PC-9 (cell line): ENCODE measurements at regions not wholly inside any gene's neighbourhood (a gene's known extent, or its start where the extent isn't known, plus 50 kb on each side); places are given as distances from the start of the nearest gene placed in this dataset.

Experiments
- BruUV-seq: library from RNA; stranded (reverse); fragments of 400-500 nt; replicated peaks from 2 replicates; lab custom pipeline; 2021; lab: Mats Ljungman, UMichigan
- CTCF ChIA-PET: fragments of 300-600 bp; sonication (Branson Sonifier 250); formaldehyde crosslinking; loops from one replicate; lab custom pipeline; 2022; ENCODE audit warnings: antibody characterized with exemption; lab: Charles Lee
- POLR2A ChIA-PET: fragments of 300-600 bp; sonication (Branson Sonifier 250); formaldehyde crosslinking; loops from one replicate; lab custom pipeline; 2022; ENCODE audit warnings: antibody characterized with exemption; ENCODE audit not compliant: unreplicated experiment; lab: Charles Lee
- DNase-seq, 2 experiments: peaks; one replicate each; pipeline versions ENCODE4 v3.0.0 to v3.0.0-alpha.2; 2015 to 2022; ENCODE audit warnings: mixed read lengths in 1 of 2
- H2AFZ ChIP-seq: fragments of 200-600 bp; sonication (generic); 2 replicates; pipeline ENCODE4 v1.8.1; 2017; ENCODE audit warnings: antibody characterized with exemption
- H3F3A ChIP-seq: fragments of 200-600 bp; sonication (generic); 2 replicates; pipeline ENCODE4 v1.8.1; 2017; ENCODE audit warnings: antibody characterized with exemption, mild to moderate bottlenecking, low read depth; ENCODE audit not compliant: insufficient read depth
- H3K27ac ChIP-seq: fragments of 200-600 bp; sonication (generic); 2 replicates; pipeline ENCODE4 v1.6.1; 2016; ENCODE audit warnings: mixed run types
- H3K27me3 ChIP-seq: fragments of 200-600 bp; sonication (generic); 2 replicates; pipeline ENCODE4 v1.6.1; 2016; ENCODE audit warnings: low read depth, mixed run types; ENCODE audit not compliant: insufficient read depth
- H3K36me3 ChIP-seq: fragments of 200-600 bp; sonication (generic); 2 replicates; pipeline ENCODE4 v1.6.1; 2016; ENCODE audit warnings: low read depth, mixed run types
- H3K4me1 ChIP-seq: fragments of 200-600 bp; sonication (generic); replicated peaks from 2 replicates; pipeline ENCODE4 v1.6.1; 2016; ENCODE audit warnings: mixed run types; ENCODE audit not compliant: insufficient read depth
- H3K4me2 ChIP-seq: fragments of 200-600 bp; sonication (generic); 2 replicates; pipeline ENCODE4 v1.6.1; 2017; ENCODE audit warnings: mixed run types
- H3K4me3 ChIP-seq: fragments of 200-600 bp; sonication (generic); 2 replicates; pipeline ENCODE4 v1.6.1; 2016; ENCODE audit warnings: mixed run types
- H3K79me2 ChIP-seq: fragments of 200-600 bp; sonication (generic); 2 replicates; pipeline ENCODE4 v1.6.1; 2017; ENCODE audit warnings: low read depth, mixed run types
- H3K9me2 ChIP-seq: fragments of 200-600 bp; sonication (generic); 2 replicates; pipeline ENCODE4 v1.8.1; 2017; ENCODE audit warnings: mild to moderate bottlenecking; ENCODE audit not compliant: insufficient read depth
- H3K9me3 ChIP-seq: fragments of 200-600 bp; sonication (generic); 2 replicates; pipeline ENCODE4 v1.8.1; 2016; ENCODE audit warnings: low read depth; ENCODE audit not compliant: insufficient read depth
- H4K20me1 ChIP-seq: fragments of 200-600 bp; sonication (generic); 2 replicates; pipeline ENCODE4 v1.8.1; 2017; ENCODE audit not compliant: insufficient read depth
- EZH2 ChIP-seq: fragments of 200-600 bp; sonication (generic); IDR thresholded peaks from 2 replicates; pipeline ENCODE4 v1.8.0; 2017; ENCODE audit warnings: antibody characterized with exemption, low read depth
- intact Hi-C: fragments of 100-400 bp; cut with micrococcal nuclease; formaldehyde crosslinking; loops from one replicate; pipeline ENCODE4 v1.10.0; 2022; ENCODE audit not compliant: unreplicated experiment
- TF ChIP-seq, protein P1 (sequence below): fragments of 200-600 bp; sonication (generic); conservative IDR thresholded peaks from 2 replicates; pipeline ENCODE4 v1.6.1; 2017; ENCODE audit warnings: mixed run types, antibody characterized with exemption, mild to moderate bottlenecking, moderate library complexity

DNA sequence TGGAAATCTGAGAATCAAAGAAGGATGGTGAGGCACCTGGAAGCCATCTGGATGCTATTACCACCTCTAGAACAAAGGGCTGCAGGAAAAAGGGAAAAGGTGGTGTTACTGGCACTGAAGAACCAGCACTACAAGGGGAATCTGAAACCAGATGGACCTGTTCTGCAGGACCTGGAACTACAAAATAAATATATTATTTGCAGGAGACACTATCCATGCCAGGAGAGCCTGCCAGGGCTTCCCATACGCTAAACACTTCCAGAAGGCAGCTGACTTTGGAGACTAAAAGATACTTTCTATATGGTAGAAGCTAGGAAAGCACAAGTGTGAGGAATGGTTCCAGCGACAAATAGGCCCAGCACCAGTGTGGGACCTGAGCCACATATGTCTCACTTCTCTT is 83.4 kb upstream of the POU1F1 start:
- H3K27me3 ChIP-seq, result no peaks in the 10 kb centered on the region
- H3K4me2 ChIP-seq, result no peak overlapping the region
- no peak overlapping the region for H3K4me3 ChIP-seq
- no peaks in the 10 kb centered on the region for H3K9me2 ChIP-seq
- 0 out of 2 replicates have a peak, but pooled peaks cover 4% of the 10 kb centered on the region for H3K9me3 ChIP-seq
- no peaks in the 10 kb centered on the region for H3K36me3 ChIP-seq
- H3K4me1 ChIP-seq, result peaks cover 7% of the 10 kb centered on the region
- TF ChIP-seq EZH2, result no peak
- TF ChIP-seq, protein P1, sequence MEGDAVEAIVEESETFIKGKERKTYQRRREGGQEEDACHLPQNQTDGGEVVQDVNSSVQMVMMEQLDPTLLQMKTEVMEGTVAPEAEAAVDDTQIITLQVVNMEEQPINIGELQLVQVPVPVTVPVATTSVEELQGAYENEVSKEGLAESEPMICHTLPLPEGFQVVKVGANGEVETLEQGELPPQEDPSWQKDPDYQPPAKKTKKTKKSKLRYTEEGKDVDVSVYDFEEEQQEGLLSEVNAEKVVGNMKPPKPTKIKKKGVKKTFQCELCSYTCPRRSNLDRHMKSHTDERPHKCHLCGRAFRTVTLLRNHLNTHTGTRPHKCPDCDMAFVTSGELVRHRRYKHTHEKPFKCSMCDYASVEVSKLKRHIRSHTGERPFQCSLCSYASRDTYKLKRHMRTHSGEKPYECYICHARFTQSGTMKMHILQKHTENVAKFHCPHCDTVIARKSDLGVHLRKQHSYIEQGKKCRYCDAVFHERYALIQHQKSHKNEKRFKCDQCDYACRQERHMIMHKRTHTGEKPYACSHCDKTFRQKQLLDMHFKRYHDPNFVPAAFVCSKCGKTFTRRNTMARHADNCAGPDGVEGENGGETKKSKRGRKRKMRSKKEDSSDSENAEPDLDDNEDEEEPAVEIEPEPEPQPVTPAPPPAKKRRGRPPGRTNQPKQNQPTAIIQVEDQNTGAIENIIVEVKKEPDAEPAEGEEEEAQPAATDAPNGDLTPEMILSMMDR, result no peak
- no TSS peak for BruUV-seq
- no peaks in the 10 kb centered on the region for H3K79me2 ChIP-seq
- POLR2A ChIA-PET, result no interaction called here
- H2AFZ ChIP-seq, result no peak overlapping the region
- no peaks in the 10 kb centered on the region for H3F3A ChIP-seq
- peak; percentile 30 to 35 for DNase-seq
- CTCF ChIA-PET, result no interaction called here
- no peaks in the 10 kb centered on the region for H4K20me1 ChIP-seq
- intact Hi-C loops, result loop anchor here (10.0 kb wide), 1 partner anchor 75 kb away; no protein-coding TSS in a partner anchor
- H3K27ac ChIP-seq, result no peak overlapping the region

DNA sequence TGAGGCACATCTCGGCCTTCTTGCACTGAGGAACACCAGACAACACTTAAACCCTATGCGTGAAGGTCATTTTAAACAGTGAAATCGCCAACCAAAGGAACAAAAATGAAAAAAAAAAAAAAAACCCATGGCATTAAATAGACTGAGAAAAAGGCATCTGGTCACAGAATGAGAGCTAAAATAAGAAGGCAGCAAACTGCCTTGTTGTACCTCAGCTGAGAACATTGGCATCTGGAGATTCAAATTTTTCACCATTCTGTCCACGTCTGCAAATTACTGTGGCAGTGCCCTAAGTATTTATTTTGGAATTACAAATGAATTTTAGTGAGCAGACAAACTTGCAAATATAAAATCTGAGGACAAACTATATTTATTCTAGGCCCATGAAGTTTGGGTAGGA is 82.6 kb upstream of the POU1F1 start:
- no peaks in the 10 kb centered on the region for H3K36me3 ChIP-seq
- intact Hi-C loops, result no loop called here
- no TSS peak for BruUV-seq

DNA sequence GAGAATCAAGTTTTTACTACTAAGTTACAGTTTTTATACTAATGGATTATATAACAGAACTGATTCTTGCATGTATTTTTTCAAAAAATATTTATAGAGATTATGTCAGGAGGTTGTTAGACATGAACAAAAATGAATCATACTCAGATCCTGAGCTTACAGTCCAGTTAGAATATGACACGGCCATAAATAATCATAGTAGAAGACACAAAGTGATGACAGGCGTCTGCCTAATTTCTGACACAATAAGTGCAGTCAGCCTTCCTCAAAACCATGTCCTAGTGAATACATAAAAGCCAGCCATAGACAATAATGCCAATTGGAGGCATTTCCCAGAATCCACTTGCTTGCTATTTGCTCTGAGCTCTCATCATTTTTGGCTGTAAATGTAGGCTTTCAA is 81.7 kb upstream of the POU1F1 start:
- H3K4me1 ChIP-seq, result peaks cover 7% of the 10 kb centered on the region
- no peaks in the 10 kb centered on the region for H4K20me1 ChIP-seq
- TF ChIP-seq EZH2, result no peak
- TF ChIP-seq, protein P1, result no peak
- no peak overlapping the region for H2AFZ ChIP-seq
- H3K9me3 ChIP-seq, result 0 out of 2 replicates have a peak, but pooled peaks cover 4% of the 10 kb centered on the region
- DNase-seq, result no peak
- no peaks in the 10 kb centered on the region for H3K36me3 ChIP-seq
- H3K4me3 ChIP-seq, result no peak overlapping the region
- BruUV-seq, result no TSS peak
- POLR2A ChIA-PET, result interaction anchor here (0.6 kb wide), 1 partner anchor 177 kb away, joined by 3 read pairs; no protein-coding TSS in a partner anchor
- intact Hi-C loops, result no loop called here
- no peak overlapping the region for H3K4me2 ChIP-seq
- H3K27ac ChIP-seq, result no peak overlapping the region
- no peaks in the 10 kb centered on the region for H3K27me3 ChIP-seq
- no peaks in the 10 kb centered on the region for H3K9me2 ChIP-seq
- no peaks in the 10 kb centered on the region for H3K79me2 ChIP-seq
- CTCF ChIA-PET, result no interaction called here
- H3F3A ChIP-seq, result no peaks in the 10 kb centered on the region

More for the DNA sequence above, 82.6 kb upstream of the POU1F1 start:
- H3K4me2 ChIP-seq, result no peak overlapping the region
- peaks cover 7% of the 10 kb centered on the region for H3K4me1 ChIP-seq
- no peak overlapping the region for H3K27ac ChIP-seq
- H2AFZ ChIP-seq, result no peak overlapping the region
- TF ChIP-seq, protein P1, result no peak
- TF ChIP-seq EZH2, result no peak
- no peaks in the 10 kb centered on the region for H3F3A ChIP-seq
- no peaks in the 10 kb centered on the region for H3K27me3 ChIP-seq
- H4K20me1 ChIP-seq, result no peaks in the 10 kb centered on the region
- DNase-seq, result no peak
- H3K4me3 ChIP-seq, result no peak overlapping the region
- H3K9me2 ChIP-seq, result no peaks in the 10 kb centered on the region
- ChIA-PET CTCF (no interaction called here), POLR2A (no interaction called here)
- no peaks in the 10 kb centered on the region for H3K79me2 ChIP-seq
- 0 out of 2 replicates have a peak, but pooled peaks cover 4% of the 10 kb centered on the region for H3K9me3 ChIP-seq
